GM23248 (cell line): ENCODE measurements at regions not wholly inside any gene's neighbourhood (a gene's known extent, or its start where the extent isn't known, plus 50 kb on each side); places are given as distances from the start of the nearest gene placed in this dataset.

Source experiments
- DNase-seq: peaks from one replicate; pipeline ENCODE4 v3.0.0-alpha.2; 2015
- H2AFZ ChIP-seq: fragments of 200-600 bp; sonication (generic); 2 replicates; pipeline ENCODE4 v1.6.1; 2016; ENCODE audit warnings: antibody characterized with exemption
- H3F3A ChIP-seq: fragments of 200-600 bp; sonication (generic); 2 replicates; pipeline ENCODE4 v1.6.1; 2016; ENCODE audit warnings: mild to moderate bottlenecking, antibody characterized with exemption, mixed run types; ENCODE audit not compliant: insufficient read depth
- H3K27ac ChIP-seq: fragments of 200-600 bp; sonication (generic); 2 replicates; pipeline ENCODE4 v1.5.1; 2016; ENCODE audit warnings: mild to moderate bottlenecking
- H3K27me3 ChIP-seq: fragments of 200-600 bp; sonication (generic); replicated peaks from 2 replicates; pipeline ENCODE4 v1.6.1; 2016; ENCODE audit warnings: mild to moderate bottlenecking; ENCODE audit not compliant: insufficient read depth
- H3K36me3 ChIP-seq: fragments of 200-600 bp; sonication (generic); 2 replicates; pipeline ENCODE4 v1.6.1; 2016; ENCODE audit warnings: low read depth, mild to moderate bottlenecking
- H3K4me1 ChIP-seq: fragments of 200-600 bp; sonication (generic); 2 replicates; pipeline ENCODE4 v1.6.1; 2016; ENCODE audit warnings: mild to moderate bottlenecking; ENCODE audit not compliant: insufficient read depth
- H3K4me2 ChIP-seq: fragments of 200-600 bp; sonication (generic); one replicate; pipeline ENCODE4 v1.6.1; 2016; ENCODE audit warnings: mild to moderate bottlenecking; ENCODE audit not compliant: unreplicated experiment
- H3K4me3 ChIP-seq: fragments of 200-600 bp; sonication (generic); 2 replicates; pipeline ENCODE4 v1.5.1; 2016; ENCODE audit warnings: mild to moderate bottlenecking
- H3K79me2 ChIP-seq: fragments of 200-600 bp; sonication (generic); 2 replicates; pipeline ENCODE4 v1.6.1; 2016; ENCODE audit warnings: mild to moderate bottlenecking; ENCODE audit not compliant: insufficient read depth
- H3K9ac ChIP-seq: fragments of 200-600 bp; sonication (generic); 2 replicates; pipeline ENCODE4 v1.6.1; 2016; ENCODE audit warnings: mild to moderate bottlenecking
- H3K9me2 ChIP-seq: fragments of 200-600 bp; sonication (generic); 2 replicates; pipeline ENCODE4 v1.6.1; 2016; ENCODE audit warnings: mixed run types, mild to moderate bottlenecking, moderate library complexity; ENCODE audit not compliant: insufficient read depth
- H3K9me3 ChIP-seq: fragments of 200-600 bp; sonication (generic); one replicate; pipeline ENCODE4 v1.6.1; 2017; ENCODE audit warnings: low read depth
- H4K20me1 ChIP-seq: fragments of 200-600 bp; sonication (generic); 2 replicates; pipeline ENCODE4 v1.6.0; 2016; ENCODE audit not compliant: insufficient read depth
- EZH2 ChIP-seq: fragments of 200-600 bp; sonication (generic); IDR thresholded peaks from 2 replicates; pipeline ENCODE4 v1.6.1; 2018; ENCODE audit warnings: antibody characterized with exemption, mild to moderate bottlenecking; ENCODE audit not compliant: insufficient read depth, poor library complexity, severe bottlenecking
- EZH2phosphoT487 ChIP-seq: fragments of 200-600 bp; sonication (generic); IDR thresholded peaks from 2 replicates; pipeline ENCODE4 v1.6.1; 2018; ENCODE audit warnings: antibody characterized with exemption, moderate library complexity, mild to moderate bottlenecking, low read depth; ENCODE audit not compliant: insufficient read depth
- WGBS, 2 experiments: methylation state at CpG; one replicate each; pipeline ENCODE4 v1.1.6; 2015 to 2017; ENCODE audit warnings: low lambda C conversion rate in 2 of 2, low coverage in 1 of 2; ENCODE audit errors: missing lambda C conversion rate in 2 of 2; 5-methylcytosine and 5-hydroxymethylcytosine counted together
- in situ Hi-C: fragments of 300-500 bp; cut with MboI; formaldehyde crosslinking; loops from 2 replicates; pipeline ENCODE4 v1.15.0; 2020

DNA sequence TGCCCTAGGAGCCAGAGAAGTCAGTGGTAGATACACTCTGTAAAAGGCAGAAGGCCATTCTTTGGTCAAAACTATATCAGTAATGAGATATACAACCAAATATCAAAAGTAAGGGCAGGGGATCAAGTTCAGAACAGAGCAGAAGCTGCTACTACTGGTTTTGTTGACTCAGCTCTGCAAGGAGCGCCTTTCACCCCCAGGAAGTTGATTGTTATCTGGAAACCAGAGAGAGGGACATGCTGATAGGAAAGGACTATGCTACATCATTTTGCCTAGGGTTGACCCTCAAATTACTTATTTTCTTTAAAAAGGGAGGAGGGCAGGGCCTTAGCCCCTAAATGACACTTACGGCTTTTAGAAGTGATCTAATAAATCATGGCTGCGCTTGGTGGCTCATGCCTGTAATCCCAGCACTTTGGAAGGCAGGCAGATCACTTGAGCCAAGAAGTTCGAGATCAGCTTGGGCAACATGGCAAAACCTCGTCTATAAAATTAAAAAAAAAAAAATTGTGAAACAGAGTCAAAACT, 194.0 kb downstream of the KLHL28 start:
- Histone ChIP-seq H3K27me3 (no peaks in the 10 kb centered on the region), H3F3A (no peaks in the 10 kb centered on the region), H3K79me2 (no peaks in the 10 kb centered on the region), H3K4me2 (no peak overlapping the region), H3K4me1 (no peaks in the 10 kb centered on the region), H3K9me2 (no peaks in the 10 kb centered on the region), H3K27ac (no peak overlapping the region), H3K4me3 (no peak overlapping the region), H4K20me1 (no peaks in the 10 kb centered on the region), H3K9ac (no peak overlapping the region), H2AFZ (no peak overlapping the region), H3K36me3 (no peaks in the 10 kb centered on the region), H3K9me3 (no peaks in the 10 kb centered on the region)
- WGBS, 2 experiments: 31 to 33% methylated on average over 5 of the region's 5 CpGs
- no peak for DNase-seq
- no peak for TF ChIP-seq EZH2
- no peak for TF ChIP-seq EZH2phosphoT487
- in situ Hi-C loops: no loop called here

DNA sequence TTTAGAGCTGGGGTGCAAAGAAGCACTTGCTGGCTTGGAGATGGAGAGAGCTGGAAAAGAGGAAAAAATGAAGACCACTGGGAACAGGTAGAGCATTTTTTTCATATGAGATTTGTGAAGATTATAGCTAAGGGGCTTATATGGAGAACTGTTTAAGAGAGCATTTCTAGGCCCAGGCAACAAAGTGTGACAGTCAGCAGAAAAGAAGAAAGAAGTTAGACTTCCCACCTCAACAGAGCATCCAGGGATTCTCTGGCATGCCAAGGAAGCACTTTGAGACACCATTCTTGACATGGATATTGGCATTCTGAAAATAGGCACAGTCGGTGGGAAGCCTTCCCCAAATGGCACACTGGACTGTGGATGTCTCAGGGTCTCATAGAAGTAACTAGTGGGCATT, 195.5 kb downstream of the KLHL28 start:
- H3K9ac ChIP-seq: no peak overlapping the region
- no peaks in the 10 kb centered on the region for H4K20me1 ChIP-seq
- in situ Hi-C loops: no loop called here
- no peaks in the 10 kb centered on the region for H3F3A ChIP-seq
- no peaks in the 10 kb centered on the region for H3K4me1 ChIP-seq
- H3K9me2 ChIP-seq: no peaks in the 10 kb centered on the region
- H3K36me3 ChIP-seq: no peaks in the 10 kb centered on the region
- 15 to 25% methylated on average over 1 of the region's 1 CpG for WGBS, 2 experiments
- DNase-seq: no peak
- no peak overlapping the region for H3K27ac ChIP-seq
- H3K4me2 ChIP-seq: no peak overlapping the region
- H3K9me3 ChIP-seq: no peaks in the 10 kb centered on the region
- H3K79me2 ChIP-seq: no peaks in the 10 kb centered on the region
- no peak overlapping the region for H2AFZ ChIP-seq
- TF ChIP-seq EZH2: no peak
- no peak for TF ChIP-seq EZH2phosphoT487
- H3K4me3 ChIP-seq: no peak overlapping the region
- no peaks in the 10 kb centered on the region for H3K27me3 ChIP-seq

DNA sequence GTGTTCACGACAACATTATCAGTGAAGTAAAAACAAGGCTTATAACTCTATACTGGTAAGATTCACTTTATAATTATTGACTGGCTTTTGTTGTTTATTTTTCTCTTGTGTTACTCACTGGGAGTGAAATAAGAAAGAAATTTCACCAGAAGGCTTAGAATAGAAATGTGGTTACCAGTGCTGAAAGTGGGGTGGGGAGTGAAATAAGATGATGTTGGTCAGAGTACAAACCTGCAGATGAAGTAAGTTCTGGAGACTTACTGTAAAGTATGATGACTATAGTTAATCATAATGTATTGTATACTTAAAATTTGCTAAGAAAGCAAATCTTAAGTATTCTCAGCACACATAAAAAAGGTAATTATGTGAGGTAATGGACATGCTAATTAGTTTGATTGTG, 198.4 kb downstream of the KLHL28 start:
- H3F3A ChIP-seq: no peaks in the 10 kb centered on the region
- no peaks in the 10 kb centered on the region for H3K36me3 ChIP-seq
- no peaks in the 10 kb centered on the region for H3K79me2 ChIP-seq
- no peaks in the 10 kb centered on the region for H3K4me1 ChIP-seq
- H3K27ac ChIP-seq: no peak overlapping the region
- no peak for DNase-seq
- no peak overlapping the region for H3K4me3 ChIP-seq
- TF ChIP-seq EZH2phosphoT487 (no peak), EZH2 (no peak)
- H3K9me2 ChIP-seq: no peaks in the 10 kb centered on the region
- in situ Hi-C loops: no loop called here
- no peak overlapping the region for H2AFZ ChIP-seq
- H4K20me1 ChIP-seq: no peaks in the 10 kb centered on the region
- no peak overlapping the region for H3K9ac ChIP-seq
- H3K4me2 ChIP-seq: no peak overlapping the region
- H3K9me3 ChIP-seq: no peaks in the 10 kb centered on the region
- no peaks in the 10 kb centered on the region for H3K27me3 ChIP-seq
- 22 to 23% methylated on average over 1 of the region's 1 CpG for WGBS, 2 experiments

DNA sequence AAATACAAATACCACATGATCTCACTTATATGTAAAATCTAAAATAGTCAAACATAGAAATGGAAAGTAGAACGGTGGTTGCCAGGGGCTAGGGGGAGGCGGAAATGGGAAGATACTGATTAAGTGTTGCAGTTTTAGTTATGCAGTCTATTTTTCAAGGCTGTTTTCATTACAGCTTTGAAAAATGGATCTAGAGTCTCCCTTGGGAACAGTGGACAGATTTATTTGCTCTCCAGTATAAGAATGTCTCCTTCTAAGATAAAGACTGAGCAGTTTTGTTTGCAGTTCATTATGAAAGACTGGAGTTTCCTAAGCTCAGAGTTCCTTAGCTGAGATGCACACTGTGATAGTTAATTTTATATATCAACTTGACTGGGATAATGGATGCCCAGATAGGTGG, 202.5 kb downstream of the KLHL28 start:
- Histone ChIP-seq H3K4me2 (no peak overlapping the region), H3K4me1 (no peaks in the 10 kb centered on the region), H3F3A (no peaks in the 10 kb centered on the region), H3K9ac (no peak overlapping the region), H3K4me3 (no peak overlapping the region), H4K20me1 (no peaks in the 10 kb centered on the region), H3K27me3 (no peaks in the 10 kb centered on the region), H3K36me3 (no peaks in the 10 kb centered on the region), H3K27ac (no peak overlapping the region), H2AFZ (no peak overlapping the region), H3K9me2 (no peaks in the 10 kb centered on the region), H3K79me2 (no peaks in the 10 kb centered on the region), H3K9me3 (no peaks in the 10 kb centered on the region)
- no peak for TF ChIP-seq EZH2
- no peak for TF ChIP-seq EZH2phosphoT487
- 71 to 72% methylated on average over 2 of the region's 2 CpGs for WGBS, 2 experiments
- no peak for DNase-seq
- in situ Hi-C loops: no loop called here

DNA sequence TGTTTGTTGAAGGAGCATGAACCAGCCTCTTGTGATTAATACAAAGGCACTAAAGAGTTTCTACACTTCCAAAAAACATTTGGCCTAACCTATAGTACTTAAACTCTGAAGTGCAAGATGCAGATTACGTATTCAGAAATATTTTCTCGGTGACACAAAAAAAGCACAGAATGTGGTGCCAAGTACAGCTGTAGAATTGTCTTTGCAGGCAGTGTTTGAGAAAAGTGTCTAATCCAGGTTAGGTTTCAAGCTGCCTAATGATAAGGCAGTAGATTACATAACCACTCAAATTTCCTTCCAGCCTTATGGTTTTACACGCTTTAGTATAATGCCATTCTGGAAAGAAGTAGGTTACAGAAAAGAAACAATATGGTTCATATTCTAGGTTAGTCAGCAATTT, 205.2 kb downstream of the KLHL28 start:
- Histone ChIP-seq H3F3A (no peaks in the 10 kb centered on the region), H3K9me2 (no peaks in the 10 kb centered on the region), H4K20me1 (no peaks in the 10 kb centered on the region), H3K9me3 (no peaks in the 10 kb centered on the region), H3K27me3 (no peaks in the 10 kb centered on the region), H3K4me1 (no peaks in the 10 kb centered on the region), H3K79me2 (no peaks in the 10 kb centered on the region), H3K4me2 (no peak overlapping the region), H3K9ac (no peak overlapping the region), H3K4me3 (no peak overlapping the region), H3K27ac (no peak overlapping the region), H3K36me3 (no peaks in the 10 kb centered on the region), H2AFZ (no peak overlapping the region)
- TF ChIP-seq EZH2 (no peak), EZH2phosphoT487 (no peak)
- 56% methylated on average over 3 of the region's 3 CpGs for WGBS, 2 experiments
- in situ Hi-C loops: no loop called here
- DNase-seq: no peak
